HG03066 (cell line): ENCODE measurements at regions not wholly inside any gene's neighbourhood (a gene's known extent, or its start where the extent isn't known, plus 50 kb on each side); places are given as distances from the start of the nearest gene placed in this dataset.

ENCODE experiments used
- ATAC-seq: cut with Tn5 transposase; IDR thresholded peaks from one replicate; pipeline ENCODE4 v1.9.1; 2021; ENCODE audit warnings: low read depth; ENCODE audit not compliant: unreplicated experiment

GRCh38 chr1:234752927-234753326 lies 142.9 kb upstream of the IRF2BP2 start:
- no peak for ATAC-seq

- no peak for ATAC-seq
These were observed 141.7 kb upstream of the IRF2BP2 start for GRCh38 chr1:234751678-234752077.

DNA sequence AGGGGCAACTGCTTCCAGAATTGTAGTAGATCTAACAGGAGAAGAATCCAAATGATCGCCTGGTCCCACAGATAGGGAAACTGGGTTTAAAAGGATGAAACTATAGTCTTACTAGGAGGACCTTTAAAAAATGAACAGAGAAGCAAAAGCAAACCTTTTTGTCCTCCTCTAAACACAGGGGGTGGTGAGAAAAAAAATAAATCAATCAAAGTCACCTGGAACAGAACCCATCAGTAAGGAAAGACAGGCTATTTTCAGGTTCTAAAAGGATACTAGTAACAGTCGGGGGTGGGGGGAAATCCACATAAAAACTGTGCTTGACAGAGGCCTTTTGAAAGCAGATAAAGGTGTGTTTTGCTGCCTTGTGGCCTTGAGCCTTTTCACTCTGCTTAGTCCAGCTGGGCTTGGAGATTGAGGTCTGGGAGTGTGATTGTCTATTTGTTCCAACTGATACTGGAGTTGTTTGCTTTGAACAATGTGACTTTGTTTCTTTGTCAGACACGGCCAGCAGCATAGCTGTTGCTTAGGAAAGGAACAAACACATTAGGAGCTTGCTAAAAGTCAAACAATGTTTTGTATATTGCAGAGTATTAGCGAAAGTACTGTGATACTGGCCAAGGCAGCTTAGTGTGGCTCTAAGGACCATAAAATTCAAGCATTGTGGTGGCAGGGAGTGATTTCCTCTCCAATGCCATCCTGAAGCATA lies 141.1 kb upstream of the IRF2BP2 start:
- no peak for ATAC-seq

DNA sequence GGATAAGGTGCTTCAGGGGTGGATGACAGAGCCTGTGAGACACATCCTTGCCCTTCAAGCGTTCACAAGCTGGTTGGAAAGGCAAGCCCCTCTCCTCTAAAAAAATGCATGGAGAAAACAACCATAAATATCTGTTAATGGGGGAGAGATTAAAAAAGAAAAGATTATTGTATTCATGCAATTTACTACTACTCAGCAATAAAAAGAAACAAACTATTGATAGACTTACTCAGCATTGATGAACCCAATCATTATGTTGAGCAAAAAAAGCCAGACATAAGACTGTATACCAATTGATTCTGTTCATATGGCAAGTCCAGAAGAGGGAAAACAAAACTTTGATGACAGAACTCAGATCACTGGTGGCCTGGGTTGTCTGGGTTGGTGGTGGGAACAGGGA lies 138.7 kb upstream of the IRF2BP2 start:
- no peak for ATAC-seq

DNA sequence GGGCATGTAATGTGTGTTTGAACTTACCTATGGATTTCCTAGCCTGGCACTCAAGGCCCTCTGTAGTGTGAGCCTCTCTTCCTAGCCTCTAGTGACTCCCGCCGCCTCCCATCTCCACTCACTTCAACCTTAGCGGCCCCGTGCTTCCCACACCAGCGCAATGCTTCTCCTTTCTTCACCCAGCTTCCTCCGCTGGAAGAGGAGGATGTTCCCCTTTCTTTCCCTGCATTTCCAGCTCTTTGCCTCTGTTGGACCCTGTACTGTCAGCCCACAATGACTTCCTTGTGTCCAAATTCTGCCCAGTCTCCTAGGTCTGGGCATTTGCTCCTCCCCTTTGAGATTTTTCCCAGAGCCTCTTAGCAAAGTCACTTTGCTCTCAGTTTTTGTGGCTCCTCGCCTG lies 138.1 kb upstream of the IRF2BP2 start:
- ATAC-seq: no peak

- ATAC-seq: no peak
These were observed 136.8 kb upstream of the IRF2BP2 start for GRCh38 chr1:234746798-234747196.

DNA sequence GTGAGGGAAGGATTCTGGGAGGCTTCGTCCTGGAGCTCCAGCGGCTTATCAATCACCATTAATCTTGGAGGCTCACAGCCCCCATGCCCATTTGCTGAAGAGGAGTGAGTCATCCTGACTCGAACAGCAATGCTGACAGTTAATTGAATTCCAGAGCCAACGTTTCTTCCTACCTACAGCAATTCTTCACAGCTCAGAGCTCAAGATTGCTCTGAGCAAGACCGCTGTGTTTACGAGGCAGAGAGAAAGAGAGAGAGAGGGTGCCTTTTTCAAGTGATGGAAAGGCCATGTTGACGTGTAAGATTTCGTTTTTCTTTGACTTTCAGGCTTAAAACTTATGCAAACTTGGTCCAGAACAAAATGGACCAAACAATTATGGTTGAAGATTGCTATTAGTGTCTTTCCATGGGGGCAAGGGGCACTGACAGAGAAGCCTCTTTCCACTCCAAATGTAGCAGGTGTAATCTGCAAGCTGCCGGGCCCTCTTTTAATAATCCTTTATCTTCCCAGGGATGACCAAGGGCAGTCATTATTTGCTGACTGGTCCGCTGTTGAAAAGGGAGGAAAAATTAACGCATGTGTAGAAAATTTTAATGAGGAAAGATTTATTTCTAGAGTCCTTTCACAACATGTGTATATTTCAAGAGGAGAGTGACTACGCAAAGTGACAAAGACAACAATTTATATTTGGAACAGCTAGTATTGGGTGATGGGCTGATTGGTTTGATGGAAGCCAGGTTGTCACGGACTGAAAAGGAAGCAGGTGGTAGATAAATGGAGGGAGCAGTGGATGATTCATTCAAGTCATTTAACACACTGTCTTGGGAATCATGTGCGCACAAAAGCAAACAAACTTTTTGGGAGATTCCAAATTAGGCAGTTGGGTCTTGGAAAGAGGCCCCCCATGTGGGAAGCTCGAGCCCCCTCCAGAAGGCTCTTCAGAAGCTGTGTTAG lies 136.1 kb upstream of the IRF2BP2 start:
- ATAC-seq: no peak

GRCh38 chr1:234745276-234745675 lies 135.3 kb upstream of the IRF2BP2 start:
- no peak for ATAC-seq

DNA sequence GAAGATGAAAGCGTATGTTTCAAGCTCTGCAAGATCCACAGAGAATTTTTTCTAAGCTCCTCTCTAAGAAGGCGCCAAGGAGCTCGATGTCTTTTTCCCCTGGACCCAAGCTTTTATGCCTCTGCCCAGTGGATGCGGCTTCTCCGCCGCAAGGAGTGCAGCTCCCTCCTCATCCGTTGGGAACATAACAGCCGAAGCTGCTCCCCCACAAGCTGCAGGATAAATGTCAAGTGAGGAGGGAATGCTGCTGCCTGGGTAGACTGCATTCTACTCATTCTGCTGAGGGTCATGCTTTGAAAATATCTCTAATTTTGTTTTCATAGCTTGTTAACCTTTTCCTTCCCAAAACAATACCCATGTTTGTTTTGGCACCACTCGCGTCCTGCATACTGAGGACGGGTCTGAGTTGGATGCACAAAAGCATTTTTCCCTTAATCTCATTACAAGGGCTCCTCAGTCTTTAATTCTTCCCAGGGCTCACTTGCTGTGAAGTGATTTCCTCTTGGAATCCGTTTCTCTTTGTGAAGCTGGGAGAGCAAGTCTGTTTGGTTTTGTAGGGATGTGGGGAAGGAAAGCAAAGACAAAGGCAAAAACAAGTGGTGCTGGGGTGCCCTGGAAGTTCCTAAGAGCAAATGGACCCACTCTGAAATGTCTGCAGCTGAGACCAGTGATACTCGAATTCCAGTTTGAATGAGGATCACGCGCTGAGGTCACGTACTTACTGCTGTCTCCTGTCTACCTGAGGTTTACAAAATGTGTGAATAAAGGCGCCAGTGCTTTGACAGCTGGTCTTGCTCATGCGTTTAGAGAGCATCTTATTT lies 134.0 kb upstream of the IRF2BP2 start:
- no peak for ATAC-seq

GRCh38 chr1:234742622-234743021 lies 132.6 kb upstream of the IRF2BP2 start:
- ATAC-seq: no peak

DNA sequence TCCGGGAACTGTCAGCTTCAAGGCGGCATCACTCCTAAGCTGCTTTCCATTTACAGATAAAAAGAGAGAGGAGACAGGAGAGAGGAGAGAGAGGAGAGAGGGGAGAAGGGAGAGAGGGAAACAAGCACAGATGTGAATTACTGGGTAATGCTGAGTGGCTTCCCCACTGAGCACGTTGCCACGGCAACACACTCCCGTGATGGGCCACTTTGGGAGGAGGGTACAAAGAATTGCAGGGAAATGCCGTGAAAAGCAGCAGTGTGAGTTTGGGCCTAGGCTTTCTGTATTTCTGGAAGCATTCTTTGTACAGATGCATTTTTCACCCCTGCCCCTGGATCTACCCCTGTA lies 128.0 kb upstream of the IRF2BP2 start:
- ATAC-seq: no peak

DNA sequence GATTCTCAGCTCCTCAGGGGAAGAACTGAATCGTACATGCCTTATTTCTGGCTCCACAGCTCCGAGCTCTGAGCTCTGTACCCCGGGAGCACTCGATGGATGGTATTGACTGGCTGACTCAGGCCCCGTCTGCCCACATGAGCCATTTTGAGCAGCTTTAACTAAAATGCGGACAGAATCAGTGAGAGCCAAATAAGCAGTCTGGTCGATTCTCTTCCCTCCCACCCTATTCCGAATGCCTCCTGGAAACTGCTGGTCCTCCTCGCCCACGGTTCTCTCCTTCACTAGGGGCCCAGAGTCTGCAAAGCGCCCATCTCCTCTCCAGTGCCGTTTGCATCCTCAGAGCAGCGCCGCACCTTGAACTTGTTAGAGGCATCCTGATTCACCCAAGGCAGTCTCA lies 125.9 kb upstream of the IRF2BP2 start:
- no peak for ATAC-seq

DNA sequence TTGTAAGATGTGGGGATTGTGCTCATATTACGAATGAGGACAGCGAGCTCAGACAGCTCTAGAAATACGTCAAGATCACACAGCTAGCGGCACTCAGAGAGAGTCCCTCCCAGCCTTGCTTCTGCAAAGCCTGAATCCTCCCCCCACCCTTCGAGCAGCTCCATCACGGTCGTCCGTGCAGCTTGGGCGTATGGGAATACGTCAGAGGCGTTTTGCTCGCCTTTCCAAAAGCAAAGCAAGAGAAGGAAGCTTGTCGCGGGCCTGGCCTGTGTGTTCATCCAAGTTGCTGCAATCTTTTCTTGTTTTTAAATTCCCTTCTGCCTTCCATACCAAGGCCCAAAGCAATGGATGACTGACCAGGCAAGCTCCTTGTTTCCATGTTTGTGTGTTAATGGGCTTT lies 125.5 kb upstream of the IRF2BP2 start:
- no peak for ATAC-seq

GRCh38 chr1:234734869-234735268 lies 124.9 kb upstream of the IRF2BP2 start:
- no peak for ATAC-seq

GRCh38 chr1:234734412-234734835 lies 124.4 kb upstream of the IRF2BP2 start:
- ATAC-seq: no peak

DNA sequence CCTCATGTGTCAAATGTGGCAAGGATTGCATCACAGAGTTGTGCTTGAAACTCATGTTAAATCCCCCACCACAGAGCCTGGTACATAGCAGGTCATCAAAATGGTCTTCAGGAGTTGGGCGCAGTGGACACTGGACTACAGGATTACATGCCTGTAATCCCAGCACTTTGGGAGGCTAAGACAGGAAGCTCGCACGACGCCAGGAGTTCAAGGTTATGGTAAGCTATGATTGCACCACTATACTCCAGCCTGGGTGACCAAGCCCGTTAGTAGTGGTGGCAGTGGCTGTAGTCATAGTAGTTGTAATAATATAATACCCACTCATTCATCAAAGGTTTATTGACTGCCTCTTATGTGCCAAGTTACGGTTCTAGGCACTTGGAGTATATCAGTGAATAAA lies 123.4 kb upstream of the IRF2BP2 start:
- ATAC-seq: no peak

DNA sequence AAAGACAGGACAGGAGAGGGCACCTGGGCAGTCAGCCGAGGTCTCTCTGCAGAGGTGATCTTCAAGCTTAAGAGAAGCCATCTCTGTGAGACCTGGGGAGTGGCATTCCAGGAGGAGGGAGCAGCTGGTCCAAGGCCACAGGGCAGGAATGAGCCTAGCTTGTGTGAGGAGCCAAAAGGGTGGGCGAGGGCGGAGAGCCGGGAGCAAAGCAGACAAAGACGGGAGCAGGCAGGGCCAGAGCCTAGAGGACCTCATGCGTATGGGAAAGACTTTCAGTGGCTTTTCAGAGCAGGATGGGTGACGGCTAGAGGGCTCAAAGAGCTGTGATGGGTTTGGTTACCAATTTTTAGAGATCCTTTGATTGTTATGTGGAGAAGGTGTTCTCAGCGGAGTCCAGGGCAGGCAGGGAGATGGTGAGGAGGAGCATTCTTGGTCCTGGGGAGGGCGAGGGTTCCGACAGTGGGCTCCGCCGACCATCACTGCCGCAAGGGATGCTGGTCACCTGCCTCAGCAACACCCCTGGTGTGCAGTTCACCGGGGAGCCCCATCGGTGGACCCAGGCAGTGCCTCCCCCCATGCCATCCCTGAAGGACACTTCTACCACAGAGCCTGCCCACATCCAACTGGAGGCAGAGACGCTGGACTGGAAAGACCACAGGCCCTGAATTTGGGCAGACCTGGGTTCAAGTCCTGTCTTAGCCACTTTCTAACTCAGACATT lies 122.9 kb upstream of the IRF2BP2 start:
- ATAC-seq: no peak

DNA sequence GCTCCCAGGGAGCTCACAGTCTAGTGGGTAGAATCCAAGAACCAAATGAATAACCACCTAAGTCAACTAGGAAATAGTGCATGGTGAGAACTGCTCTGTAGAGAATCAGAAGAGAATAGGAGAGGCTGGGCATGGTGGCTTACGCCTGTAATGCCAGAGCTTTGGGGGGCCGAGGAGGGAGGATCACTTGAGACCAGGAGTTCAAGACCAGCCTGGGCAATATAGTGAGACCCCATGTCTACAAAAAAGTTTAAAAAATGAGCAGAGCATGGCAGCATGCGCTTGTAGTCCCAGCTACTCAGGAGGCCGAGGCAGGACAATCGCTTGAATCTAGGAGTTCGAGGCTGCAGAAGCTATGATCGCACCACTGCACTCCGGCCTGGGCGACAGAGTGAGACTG lies 122.3 kb upstream of the IRF2BP2 start:
- ATAC-seq: no peak

GRCh38 chr1:234731569-234732085 lies 121.6 kb upstream of the IRF2BP2 start:
- peak; percentile 8 for ATAC-seq
